MV-4-11 (cell line): ENCODE measurements at regions not wholly inside any gene's neighbourhood (a gene's known extent, or its start where the extent isn't known, plus 50 kb on each side); places are given as distances from the start of the nearest gene placed in this dataset.

Experiments
- DNase-seq: peaks from one replicate; lab custom pipeline; 2025; lab: John Stamatoyannopoulos, UW

DNA sequence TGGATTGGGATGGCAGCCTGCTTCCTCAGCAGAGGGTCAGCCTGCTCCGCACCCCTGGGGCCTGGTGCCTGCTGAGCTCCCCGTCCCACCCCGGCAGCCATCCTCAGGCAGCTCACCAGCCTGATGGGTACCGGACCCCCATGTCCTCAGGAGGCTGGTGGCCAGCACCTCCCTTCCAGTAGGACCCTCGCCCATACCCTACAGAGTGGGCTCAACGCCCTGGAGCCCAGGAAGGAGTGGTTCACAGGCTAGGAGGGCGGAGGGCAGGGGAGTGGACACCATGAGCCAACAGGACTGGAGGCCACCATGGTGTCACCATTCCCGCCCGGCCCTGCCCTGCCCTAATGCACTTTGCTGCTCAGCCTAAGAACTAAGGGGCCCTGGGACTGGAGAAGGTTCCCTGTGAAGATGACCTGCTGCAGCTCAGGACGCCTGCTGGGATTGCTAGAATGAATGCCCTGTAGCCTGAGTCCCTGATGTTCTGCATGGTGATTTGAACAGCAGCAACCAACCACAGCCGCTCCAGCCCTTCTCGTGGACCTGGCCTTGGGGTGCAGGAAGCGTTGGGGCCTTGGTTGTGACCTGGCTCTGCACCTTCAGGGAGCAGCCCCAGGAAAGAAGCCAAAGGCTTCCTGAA is 1080.8 kb downstream of the BRD1 start:
- DNase-seq, result no peak

DNA sequence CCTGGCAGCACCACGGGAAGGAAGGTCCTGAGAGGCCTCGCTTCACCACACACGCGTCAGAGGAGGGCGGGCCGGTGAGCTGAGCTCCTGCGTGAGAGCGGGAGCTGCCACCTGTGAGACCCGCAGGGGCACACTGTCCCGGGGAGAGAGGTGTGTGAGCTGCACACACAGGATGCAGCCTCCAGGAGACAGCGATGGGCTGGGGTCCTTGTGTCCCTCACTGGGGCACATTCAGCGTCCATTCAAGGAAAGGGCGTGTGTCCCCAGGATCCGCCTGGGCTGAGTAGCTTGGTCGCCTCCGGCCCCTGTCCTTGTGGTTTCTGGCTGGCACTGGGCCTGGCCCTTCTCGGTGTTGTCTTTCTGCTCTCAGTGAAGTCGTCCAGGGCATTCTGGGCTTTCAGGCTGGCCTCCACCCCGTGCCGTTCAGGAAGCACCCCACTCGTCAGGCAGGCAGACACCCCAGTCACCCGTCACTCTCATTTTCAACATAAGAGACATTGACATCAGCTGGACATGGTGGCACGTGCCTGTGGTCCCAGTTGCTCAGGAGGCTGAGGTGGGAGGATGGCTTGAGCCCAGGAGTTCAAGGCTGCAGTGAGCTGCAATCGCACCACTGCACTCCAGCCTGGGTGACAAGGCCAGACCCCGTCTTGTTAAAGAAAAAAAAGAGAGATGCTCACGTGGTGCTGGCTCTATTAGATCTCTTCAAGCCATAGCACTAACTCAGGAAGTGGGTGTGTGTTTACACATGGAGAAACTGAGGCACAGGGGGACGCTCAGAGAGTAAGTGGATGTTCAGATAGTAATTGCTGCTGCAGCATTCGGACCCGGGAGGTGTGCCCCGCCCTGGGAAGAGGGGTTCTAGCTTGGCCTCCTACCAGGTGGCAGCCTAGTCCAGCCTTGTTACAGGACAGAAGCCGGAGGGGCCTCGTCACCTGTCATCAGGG is 1081.6 kb downstream of the BRD1 start:
- no peak for DNase-seq

DNA sequence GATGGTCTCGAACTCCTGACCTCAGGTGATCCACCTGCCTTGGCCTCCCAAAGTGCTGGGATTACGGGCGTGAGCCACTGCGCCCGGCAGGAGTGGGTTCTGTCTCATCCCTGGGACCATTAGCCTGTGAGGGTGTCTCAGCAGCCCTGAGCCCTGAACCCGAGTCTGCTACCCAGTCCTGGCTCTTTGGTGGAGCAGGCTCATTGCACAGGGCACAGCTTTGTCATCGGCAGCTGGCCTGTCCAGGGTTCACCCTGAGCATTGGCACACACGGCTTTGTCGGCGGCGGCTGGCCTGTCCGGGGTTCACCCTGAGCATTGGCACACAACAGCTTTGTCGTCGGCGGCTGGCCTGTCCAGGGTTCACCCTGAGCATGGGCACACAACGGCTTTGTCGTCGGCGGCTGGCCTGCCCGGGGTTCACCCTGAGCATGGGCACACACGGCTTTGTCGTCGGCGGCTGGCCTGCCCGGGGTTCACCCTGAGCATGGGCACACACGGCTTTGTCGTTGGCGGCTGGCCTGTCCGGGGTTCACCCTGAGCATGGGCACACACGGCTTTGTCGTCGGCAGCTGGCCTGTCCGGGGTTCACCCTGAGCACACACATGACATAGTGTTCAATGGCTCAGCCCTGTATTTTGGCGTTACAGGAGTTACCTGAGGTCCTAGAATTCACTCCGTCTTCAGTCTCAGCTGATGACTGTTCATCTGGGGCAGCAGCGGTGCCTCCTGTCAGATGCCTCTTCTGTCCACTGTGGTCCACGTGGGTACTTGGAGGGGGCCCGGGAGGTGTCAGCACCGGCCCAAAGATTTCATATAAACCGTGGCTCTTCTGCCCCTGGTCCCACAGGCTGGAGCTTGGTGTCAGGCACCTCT is 1082.5 kb downstream of the BRD1 start:
- DNase-seq, result no peak

DNA sequence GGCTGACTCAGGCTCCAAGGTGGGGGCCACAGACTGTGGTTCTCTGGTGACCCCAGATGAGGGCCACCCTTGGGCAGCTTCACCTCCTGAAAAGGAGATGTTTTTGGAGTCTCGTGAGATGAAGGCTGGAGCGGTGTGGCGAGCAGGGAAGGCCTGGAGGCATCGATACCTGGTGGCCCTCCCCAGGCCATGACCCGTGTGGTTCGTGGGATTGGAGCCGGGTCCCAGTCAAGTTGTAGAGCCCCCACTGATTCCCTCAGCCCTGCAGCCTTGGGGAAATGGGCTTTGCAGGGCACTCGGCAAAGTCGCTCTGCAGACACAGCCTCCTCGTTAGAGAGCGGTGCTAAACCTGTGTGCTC is 1083.4 kb downstream of the BRD1 start:
- DNase-seq, result no peak

DNA sequence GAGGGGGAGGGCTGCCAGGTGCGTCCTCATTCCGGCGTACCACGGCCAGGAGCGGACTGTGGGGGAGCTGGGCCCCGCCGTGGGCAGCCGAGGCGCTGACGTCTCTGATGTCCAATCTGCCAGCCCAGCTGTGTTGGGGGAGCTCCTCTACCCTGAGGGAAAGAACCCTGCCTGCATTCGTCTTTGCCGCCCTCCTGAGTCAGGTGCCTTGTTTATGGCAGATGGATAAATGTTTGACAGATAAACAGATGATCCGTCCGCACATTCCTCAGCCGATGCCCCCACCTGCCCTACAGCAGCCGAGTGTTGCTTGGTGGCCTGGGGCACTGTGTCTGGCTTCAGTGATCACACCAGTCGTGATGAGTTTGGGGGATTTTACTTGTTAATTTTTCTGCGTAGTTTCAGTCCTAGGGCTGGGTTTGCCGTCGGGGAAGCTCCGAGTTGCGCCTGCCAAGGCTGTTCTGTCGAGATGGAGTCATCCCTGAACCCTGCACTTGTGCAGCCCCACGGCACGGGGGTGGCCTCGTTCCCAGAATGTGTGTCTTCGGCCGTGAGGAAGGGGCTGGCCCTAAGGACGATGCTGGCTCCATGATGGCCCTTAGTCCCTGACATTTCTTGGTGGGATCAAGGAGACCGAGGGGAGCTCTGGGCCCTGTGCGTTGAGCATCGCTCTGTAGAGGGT is 1083.9 kb downstream of the BRD1 start:
- DNase-seq, result no peak

DNA sequence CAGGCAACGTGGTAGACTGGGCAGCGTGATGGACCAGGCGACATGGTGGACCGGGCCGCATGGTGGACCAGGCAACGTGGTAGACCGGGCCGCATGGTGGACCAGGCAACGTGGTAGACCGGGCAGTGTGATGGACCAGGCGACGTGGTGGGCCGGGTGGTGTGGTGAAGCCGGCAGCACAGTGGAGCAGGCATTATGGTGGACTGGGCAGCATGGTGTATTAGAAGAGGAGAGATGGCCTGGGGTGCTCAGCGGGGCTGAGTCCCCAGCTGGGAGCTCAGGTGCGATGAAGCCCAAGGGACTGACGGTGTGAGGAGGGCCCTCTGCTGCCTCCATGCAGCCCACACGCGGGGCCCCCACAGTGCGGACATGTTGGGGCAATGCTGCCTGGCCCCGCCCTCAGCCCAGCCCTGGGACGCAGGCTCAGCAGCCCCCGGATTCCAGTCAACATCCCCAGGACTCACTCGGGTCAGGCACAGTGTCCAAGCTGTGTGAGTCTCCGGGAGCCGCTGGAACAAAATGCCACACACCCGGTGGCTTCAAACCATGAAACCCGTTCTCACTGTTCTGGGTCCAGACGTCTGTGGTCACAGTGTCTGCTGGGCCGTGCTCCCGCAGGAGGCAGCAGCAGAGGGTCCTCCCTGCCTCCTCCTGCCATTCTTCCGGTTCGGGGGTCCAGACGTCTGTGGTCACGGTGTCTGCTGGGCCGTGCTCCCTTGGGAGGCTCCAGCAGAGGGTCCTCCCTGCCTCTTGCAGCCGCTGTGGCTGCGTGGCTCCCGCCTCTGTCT is 1084.9 kb downstream of the BRD1 start:
- DNase-seq, result no peak

DNA sequence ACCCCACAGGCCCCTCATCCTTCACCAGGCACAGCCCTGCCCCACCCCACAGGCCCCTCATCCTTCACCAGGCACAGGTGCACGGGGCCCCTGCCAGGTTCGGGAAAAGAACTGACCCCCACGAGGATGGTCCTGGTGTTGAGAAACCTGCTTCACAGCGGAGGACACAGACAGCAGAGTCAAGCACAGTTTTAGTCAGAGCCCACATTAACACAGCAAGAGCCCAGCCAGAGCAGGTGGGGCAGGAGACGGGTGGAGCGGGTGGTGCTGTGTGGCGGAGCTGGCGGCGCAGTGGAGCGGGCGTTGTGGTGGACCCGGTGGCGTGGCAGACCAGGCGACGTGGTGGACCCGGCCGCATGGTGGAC is 1085.5 kb downstream of the BRD1 start:
- no peak for DNase-seq

DNA sequence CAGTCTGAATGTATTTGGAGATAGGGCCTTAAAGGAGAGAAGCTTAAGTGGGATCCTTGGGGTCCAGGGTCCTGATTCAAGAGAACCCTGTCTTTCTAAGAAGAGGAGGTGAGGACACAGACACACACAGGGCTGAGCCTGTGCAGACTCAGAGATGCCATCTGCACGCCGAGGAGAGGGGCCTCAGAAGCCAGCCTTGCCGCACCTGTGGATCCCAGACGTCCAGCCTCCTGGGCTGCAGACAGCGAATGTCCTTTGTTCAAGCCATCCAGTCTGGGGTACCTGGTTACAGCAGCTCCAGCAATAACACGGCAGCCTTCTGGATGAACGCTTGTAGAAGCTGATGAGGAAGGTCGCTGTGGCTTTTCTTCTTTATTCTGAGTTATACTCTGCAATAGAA is 1086.1 kb downstream of the BRD1 start:
- no peak for DNase-seq

DNA sequence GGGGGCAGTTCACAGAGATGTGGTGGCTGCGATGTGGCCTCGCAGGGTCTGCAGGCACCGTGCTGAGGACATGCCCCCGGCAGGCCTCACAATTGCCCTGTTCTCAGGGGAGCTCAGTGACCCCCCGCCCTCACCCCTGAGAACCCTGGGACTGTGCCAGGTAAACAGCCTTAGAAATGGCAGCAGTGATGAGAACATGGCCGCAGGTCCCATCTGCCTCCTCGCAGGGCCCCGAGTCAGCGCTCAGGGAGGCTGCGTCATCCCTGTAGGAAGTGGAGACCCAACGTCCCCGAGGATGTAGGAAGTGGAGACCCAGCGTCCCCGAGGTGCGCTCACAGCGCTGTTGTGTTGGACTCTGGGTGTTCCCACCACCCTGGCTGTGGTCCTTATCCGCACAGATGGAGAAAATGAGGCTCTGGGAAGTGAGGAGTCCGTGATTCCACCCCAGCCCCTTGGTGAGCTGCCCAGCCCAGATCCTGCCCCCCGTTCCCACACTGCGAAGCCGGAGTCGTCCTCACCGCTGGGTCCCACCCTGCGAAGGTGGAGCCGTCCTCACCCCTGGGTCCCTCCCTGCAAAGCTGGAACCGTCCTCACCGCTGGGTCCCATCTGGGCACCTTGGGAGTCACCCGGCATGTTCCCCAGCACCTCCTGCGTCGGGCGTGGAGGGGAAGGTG is 1086.8 kb downstream of the BRD1 start:
- DNase-seq, result no peak

DNA sequence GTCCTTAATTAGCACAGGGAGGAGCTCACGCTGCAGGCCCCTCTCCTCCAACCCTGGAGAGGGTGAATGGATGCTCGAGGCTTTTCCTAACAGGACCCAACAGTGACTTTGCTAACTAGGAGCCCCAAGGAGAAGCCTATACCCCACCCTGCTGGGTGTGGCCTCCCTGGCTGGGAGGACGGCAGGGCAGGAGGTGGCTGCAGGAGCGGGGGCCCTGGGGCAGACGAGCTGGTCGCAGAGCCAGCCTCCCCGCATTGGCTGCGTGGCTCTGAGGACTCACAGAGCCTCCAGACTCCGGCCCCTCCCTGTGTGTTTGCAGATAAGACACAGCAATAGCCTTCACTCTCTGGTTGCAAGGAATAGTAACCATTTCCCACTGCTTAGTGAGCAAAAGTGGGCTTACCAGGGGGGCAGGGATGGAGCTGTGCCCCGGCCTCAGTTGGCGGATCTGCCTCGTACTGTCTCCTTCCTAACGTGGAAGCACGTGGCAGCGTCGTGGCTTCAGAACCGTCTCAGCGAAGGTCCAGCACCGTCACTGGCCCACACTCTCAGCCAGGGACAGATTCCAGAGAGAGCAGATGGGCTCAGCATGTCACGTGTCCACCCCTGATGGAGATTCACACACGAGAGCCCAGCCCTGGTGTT is 1087.5 kb downstream of the BRD1 start:
- no peak for DNase-seq

DNA sequence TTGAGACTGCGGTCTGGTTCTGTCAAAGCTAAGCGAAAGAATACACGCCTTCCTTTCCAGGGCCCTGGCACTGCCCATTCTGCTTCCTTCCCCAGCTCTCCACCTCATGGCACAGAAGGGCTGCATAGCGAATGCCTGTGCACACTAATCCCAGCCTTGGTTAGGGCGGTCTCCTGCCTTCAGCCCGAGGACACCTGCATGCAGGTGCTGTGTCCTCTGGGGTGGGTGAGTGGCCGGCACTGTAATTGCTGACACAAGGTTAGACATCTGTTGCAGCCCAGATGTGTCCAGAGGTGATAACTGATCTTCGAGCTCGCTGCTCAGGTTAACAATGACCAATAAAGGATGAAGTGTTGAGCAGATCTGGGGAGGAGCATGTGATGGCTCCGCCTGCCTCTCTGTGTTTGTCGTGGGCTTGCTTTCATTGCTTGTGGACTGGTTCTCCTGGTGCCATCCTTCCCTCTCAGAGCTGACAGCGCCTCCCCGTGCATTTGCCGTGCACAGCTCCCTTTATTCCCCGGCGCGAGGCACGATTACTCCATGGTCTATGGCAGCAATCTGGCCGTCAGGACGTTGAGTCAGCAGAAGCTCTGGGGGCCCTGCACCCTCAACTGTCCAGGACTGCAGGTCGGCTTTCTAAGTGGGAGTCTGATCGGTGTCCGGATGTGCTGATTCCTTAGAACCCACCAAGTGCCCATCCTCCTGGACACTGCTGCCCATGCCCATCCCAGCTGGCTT is 1088.2 kb downstream of the BRD1 start:
- DNase-seq, result no peak

DNA sequence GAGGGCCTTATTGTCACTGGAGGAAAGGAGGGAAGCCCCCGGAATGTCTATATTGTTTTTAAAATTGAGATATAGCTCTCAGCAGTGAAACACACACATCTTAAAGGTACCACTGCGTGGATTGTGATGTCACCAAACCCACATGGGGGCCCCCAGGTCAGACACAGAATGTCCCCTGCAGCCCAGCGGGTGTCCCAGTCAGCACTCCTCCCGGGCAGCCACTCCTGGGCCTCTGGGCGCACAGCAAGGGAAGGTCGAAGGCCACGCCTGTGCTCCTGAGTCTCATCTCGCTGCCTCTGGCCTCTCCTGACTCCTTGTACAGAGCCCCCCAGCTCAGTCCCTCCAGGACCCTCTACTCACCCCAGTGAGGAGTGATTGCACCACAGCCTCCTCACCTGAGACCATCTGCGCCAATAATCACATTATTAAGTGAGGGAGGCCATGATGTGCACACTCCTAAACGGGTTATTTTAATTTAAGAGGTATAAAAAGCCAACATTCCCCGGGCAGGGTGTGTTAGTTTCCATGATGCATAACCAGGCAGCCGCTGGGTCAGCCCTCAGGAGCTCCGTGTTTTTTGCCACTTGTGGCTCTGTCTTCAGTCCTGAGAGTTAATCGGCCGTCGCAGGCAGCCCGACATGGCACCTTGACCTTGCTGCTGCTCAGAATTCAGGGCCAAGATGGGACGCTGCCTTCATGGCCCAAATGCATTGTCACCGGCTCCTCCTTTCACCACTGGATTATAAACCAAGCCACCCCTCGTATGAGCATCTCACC is 1089.3 kb downstream of the BRD1 start:
- no peak for DNase-seq

DNA sequence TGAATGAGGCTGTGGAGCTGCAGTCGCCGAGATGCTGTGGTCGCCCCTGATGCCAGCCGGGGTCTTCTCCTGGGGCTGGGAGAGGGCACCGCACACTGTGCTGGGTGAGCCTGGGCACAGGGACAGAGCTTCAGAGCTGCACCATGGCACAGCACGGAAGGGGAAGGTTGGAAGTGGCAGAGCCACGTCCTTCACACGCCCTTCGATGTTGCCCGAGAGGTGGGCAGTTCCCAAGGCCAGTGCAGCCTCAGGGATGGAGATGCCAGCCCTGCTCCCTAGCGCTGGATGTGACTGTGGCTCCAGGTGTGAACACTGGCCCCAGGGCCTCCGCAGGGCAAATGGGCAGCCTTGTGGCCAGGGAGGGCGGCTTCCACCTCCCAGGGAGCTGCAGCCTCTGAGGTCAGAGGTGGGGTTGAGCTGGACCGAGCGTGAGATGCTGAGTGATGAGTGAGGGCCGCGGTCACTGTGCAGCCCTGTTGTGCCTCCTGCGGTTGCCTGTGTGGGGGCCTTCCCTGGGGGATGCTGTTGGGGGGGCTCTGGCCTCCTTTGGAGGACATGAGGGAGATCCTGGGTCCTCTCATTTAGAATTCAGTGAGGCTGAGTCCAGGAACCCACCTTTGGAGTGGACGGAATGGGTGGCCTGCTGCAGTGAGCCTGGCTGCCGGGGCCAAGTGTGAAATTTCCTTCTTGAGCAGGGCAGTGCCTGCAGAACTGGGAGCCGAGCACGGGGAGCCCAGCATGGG is 1090.0 kb downstream of the BRD1 start:
- DNase-seq, result no peak

DNA sequence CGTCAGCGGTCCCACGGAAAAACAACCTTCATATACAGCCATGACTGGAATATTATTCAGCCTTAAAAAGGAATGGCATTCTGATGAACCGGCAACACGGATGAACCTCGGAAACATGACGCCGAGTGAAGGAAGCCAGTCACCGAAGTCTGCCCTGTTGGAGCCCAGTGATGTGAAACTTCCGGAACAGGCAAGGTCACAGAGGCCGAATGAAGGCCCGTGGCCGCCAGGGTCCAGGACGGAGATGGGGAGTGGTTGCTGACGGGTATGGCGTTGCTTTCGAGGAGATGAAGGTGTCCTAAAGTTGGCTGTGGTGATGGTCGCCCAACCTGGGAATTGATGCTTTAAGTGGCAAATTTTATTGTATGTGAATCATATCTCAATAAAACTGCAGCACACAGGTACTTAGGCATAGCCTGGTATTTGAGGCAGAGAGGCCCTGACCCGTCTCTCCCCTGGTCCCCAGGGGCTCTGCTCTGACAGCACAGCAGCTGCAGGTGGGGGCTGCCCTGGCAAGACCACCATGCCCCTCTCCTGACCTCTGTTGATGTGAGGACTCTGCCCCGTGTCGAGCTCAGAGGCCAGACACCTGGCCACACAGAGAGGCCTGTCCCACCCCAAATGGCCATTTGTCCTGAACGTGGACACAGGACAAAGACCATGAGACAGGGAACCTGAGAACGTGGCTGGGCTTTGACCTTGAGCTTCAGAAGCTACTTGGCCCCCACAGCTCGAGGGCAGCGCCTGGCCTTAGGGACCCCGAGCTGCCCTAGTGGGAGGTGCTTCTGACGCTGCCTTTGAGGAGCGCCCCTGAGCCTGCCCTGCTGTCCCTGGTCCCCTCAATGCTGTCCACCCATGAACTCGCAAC is 1090.8 kb downstream of the BRD1 start:
- DNase-seq, result no peak

DNA sequence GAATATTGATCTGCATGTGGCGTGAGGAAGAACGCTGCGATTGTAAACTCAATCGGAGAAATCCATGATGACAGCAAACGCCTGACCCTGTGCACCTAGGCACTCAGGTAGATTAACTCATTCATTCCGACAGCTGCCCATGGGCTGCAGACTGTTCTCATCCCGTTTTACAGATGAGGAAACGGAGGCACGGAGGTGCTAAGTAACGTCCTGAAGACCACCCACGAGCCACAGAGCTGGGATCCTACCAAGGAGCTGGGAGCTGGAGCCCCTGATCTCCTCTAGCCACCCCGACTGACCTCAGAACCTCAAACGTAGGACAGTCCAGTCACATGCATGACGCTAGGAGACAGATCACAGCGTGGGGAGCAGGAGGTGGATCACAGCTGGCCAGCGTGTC is 1092.7 kb downstream of the BRD1 start:
- no peak for DNase-seq

DNA sequence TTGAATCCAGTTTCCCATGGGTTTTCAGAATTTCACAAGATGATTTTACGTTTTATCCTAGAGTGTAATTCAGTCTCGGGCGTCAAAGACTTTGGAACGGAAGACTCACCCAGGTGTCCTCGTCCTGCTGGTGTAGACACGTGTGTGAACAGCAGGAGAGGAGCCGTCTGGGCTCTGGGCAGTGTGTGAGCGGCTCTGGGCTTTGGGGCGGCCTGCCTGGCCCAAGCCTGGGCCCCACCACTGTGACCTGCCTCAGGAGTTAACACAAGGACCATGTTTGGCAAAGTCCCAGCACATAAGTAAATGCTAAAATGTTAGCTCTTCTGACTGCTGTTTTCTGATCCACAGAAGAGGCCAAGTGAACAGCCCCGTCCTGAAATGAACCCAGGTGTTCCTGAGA is 1093.3 kb downstream of the BRD1 start:
- no peak for DNase-seq
